NT2/D1 (cell line): ENCODE measurements at regions not wholly inside any gene's neighbourhood (a gene's known extent, or its start where the extent isn't known, plus 50 kb on each side); places are given as distances from the start of the nearest gene placed in this dataset.
A peak's percentile ranks its signal among the peaks of the same experiment; 100 is the strongest.

ENCODE experiments used
- DNase-seq: peaks from one replicate; pipeline ENCODE4 v3.0.0-alpha.2; 2011; ENCODE audit warnings: low read depth, low spot score
- H3K27me3 ChIP-seq: 2 replicates; pipeline ENCODE4 v1.6.0; 2011; ENCODE audit warnings: mild to moderate bottlenecking; ENCODE audit not compliant: insufficient read length, insufficient read depth
- H3K36me3 ChIP-seq: 2 replicates; pipeline ENCODE4 v1.6.1; 2011; ENCODE audit warnings: mild to moderate bottlenecking, low read length, mixed read lengths; ENCODE audit not compliant: insufficient read depth, insufficient read length
- H3K4me1 ChIP-seq: 2 replicates; pipeline ENCODE4 v1.5.1; 2011; ENCODE audit not compliant: insufficient read depth, insufficient read length
- H3K4me3 ChIP-seq: 2 replicates; pipeline ENCODE4 v1.5.1; 2011; ENCODE audit warnings: low read depth; ENCODE audit not compliant: insufficient read length
- H3K9ac ChIP-seq: 2 replicates; pipeline ENCODE4 v1.6.0; 2011; ENCODE audit warnings: low read depth; ENCODE audit not compliant: insufficient read length
- H3K9me3 ChIP-seq: 2 replicates; pipeline ENCODE4 v1.5.1; 2011; ENCODE audit warnings: mild to moderate bottlenecking, low read length; ENCODE audit not compliant: insufficient read depth
- SUZ12 ChIP-seq: IDR thresholded peaks from 2 replicates; pipeline ENCODE4 v1.6.1; 2011; ENCODE audit not compliant: insufficient read length, insufficient read depth; ENCODE audit errors: extremely low read depth
- YY1 ChIP-seq: IDR thresholded peaks from 2 replicates; pipeline ENCODE4 v1.6.1; 2011; ENCODE audit not compliant: insufficient read length, insufficient read depth
- ZNF274 ChIP-seq: IDR thresholded peaks from 2 replicates; pipeline ENCODE4 v1.6.1; 2011; ENCODE audit warnings: mild to moderate bottlenecking, low read depth, low read length

DNA sequence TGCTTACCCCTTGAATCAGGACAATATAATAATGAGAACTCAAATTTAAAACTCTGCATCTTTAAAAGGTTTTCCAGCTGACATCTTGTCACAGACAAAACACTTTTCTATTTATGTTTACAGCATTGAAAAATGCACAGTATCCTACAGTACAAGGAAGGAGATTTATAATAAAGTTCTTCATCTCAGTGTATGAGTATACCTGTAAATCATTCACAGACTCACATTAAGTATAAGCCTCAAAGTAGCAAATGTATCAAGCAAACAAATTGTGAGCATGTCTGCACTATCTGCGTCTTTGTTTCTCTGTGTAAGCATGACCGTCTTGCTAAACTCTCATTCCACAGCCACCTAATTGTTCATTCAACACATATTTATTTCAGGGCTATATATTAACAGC, 52.8 kb downstream of the PPP1R2C start:
- Histone ChIP-seq H3K27me3 (no peaks in the 10 kb centered on the region), H3K9me3 (no peaks in the 10 kb centered on the region), H3K9ac (no peak overlapping the region), H3K4me3 (no peak overlapping the region), H3K4me1 (no peaks in the 10 kb centered on the region), H3K36me3 (no peaks in the 10 kb centered on the region)
- no peak for TF ChIP-seq ZNF274
- no peak for TF ChIP-seq SUZ12
- no peak for TF ChIP-seq YY1
- no peak for DNase-seq

- Histone ChIP-seq H3K4me1 (no peaks in the 10 kb centered on the region), H3K4me3 (no peak overlapping the region), H3K36me3 (no peaks in the 10 kb centered on the region), H3K9me3 (no peaks in the 10 kb centered on the region), H3K9ac (no peak overlapping the region), H3K27me3 (no peaks in the 10 kb centered on the region)
- TF ChIP-seq ZNF274 (no peak), SUZ12 (no peak), YY1 (no peak)
- no peak for DNase-seq
Measured at GRCh38 chrX:42720209-42720608, 57.8 kb downstream of the PPP1R2C start.

GRCh38 chrX:42715701-42716262, 62.2 kb downstream of the PPP1R2C start:
- Histone ChIP-seq H3K4me3 (no peak overlapping the region), H3K9ac (no peak overlapping the region), H3K9me3 (no peaks in the 10 kb centered on the region), H3K4me1 (no peaks in the 10 kb centered on the region), H3K36me3 (no peaks in the 10 kb centered on the region), H3K27me3 (no peaks in the 10 kb centered on the region)
- no peak for TF ChIP-seq ZNF274
- TF ChIP-seq SUZ12: no peak
- TF ChIP-seq YY1: no peak
- DNase-seq: no peak

DNA sequence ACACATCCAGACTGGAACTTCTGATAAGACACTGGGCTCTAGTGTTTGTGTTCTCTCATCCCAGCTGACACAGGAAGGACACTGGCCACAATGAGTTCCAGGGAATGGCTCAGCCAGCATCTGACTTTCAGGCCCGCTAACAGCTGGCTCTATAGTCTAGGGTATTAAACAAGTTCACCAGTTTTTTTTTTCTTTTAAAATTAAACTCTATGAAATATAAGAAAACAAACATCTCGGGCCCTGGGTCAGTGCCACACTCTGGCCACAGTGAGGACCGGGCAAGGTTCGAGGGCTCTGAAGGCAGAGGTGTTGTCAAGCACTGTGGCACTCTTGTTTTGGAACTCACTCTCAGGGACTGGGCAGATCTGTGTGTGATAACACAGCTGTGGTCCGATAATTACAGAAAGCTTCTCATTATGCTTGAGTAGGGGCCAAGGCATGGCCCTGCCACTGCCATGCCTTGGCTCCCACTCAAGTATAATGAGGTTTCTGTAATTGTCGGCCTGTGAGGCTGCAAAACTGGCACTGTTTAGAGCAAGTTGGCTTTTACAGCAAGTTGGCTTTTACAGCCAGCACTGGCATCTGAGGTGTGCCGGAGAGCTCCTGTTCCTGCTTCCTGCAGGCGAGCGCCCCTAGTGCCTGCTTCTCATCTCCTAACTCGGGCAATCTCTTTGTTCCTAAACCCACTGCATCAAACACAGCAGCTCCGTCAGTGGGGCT, 62.8 kb downstream of the PPP1R2C start:
- no peaks in the 10 kb centered on the region for H3K27me3 ChIP-seq
- no peak overlapping the region for H3K4me3 ChIP-seq
- H3K9ac ChIP-seq: no peak overlapping the region
- no peaks in the 10 kb centered on the region for H3K9me3 ChIP-seq
- H3K36me3 ChIP-seq: no peaks in the 10 kb centered on the region
- DNase-seq: peak; percentile 44
- no peaks in the 10 kb centered on the region for H3K4me1 ChIP-seq
- TF ChIP-seq ZNF274 (no peak), YY1 (no peak), SUZ12 (no peak)

DNA sequence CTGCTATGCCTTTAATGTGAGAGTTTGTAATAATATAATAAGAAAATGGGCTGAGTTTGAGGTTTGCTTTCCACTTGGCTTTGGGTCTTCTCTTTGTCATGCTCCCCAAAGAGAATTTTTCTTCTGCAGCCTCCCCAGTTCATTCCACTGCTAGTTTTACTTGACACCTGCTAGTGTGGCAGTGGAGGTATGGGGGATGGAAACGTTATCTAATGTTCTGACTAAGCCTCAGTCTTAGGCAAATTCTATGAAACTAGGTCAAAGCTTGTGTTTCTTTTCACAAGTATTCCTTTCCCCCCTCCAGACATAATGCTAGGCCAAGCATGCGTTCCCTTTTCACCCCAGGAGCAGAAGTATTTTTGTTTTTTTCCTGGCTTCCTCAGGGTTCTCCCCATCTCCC, 67.5 kb downstream of the PPP1R2C start:
- Histone ChIP-seq H3K4me3 (no peak overlapping the region), H3K9me3 (no peaks in the 10 kb centered on the region), H3K27me3 (no peaks in the 10 kb centered on the region), H3K36me3 (no peaks in the 10 kb centered on the region), H3K9ac (no peak overlapping the region), H3K4me1 (no peaks in the 10 kb centered on the region)
- DNase-seq: no peak
- TF ChIP-seq YY1: no peak
- TF ChIP-seq ZNF274: no peak
- no peak for TF ChIP-seq SUZ12

GRCh38 chrX:42708222-42708621, 69.7 kb downstream of the PPP1R2C start:
- TF ChIP-seq SUZ12: no peak
- no peak for TF ChIP-seq YY1
- TF ChIP-seq ZNF274: no peak
- Histone ChIP-seq H3K9me3 (no peaks in the 10 kb centered on the region), H3K36me3 (no peaks in the 10 kb centered on the region), H3K4me3 (no peak overlapping the region), H3K9ac (no peak overlapping the region), H3K27me3 (no peaks in the 10 kb centered on the region), H3K4me1 (no peaks in the 10 kb centered on the region)
- DNase-seq: no peak

- H3K36me3 ChIP-seq: no peaks in the 10 kb centered on the region
Measured at GRCh38 chrX:42707742-42708141, 70.2 kb downstream of the PPP1R2C start.

GRCh38 chrX:42704454-42704853, 73.5 kb downstream of the PPP1R2C start:
- TF ChIP-seq ZNF274: no peak
- no peak for TF ChIP-seq SUZ12
- no peak for TF ChIP-seq YY1
- H3K4me3 ChIP-seq: no peak overlapping the region
- no peaks in the 10 kb centered on the region for H3K9me3 ChIP-seq
- no peak overlapping the region for H3K9ac ChIP-seq
- H3K4me1 ChIP-seq: no peaks in the 10 kb centered on the region
- no peaks in the 10 kb centered on the region for H3K27me3 ChIP-seq
- DNase-seq: no peak
- no peaks in the 10 kb centered on the region for H3K36me3 ChIP-seq

More at GRCh38 chrX:42707742-42708141, 70.2 kb downstream of the PPP1R2C start:
- H3K4me3 ChIP-seq: no peak overlapping the region
- no peak for DNase-seq
- H3K4me1 ChIP-seq: no peaks in the 10 kb centered on the region
- TF ChIP-seq YY1: no peak
- TF ChIP-seq SUZ12: no peak
- TF ChIP-seq ZNF274: no peak
- H3K9me3 ChIP-seq: no peaks in the 10 kb centered on the region
- H3K9ac ChIP-seq: no peak overlapping the region
- no peaks in the 10 kb centered on the region for H3K27me3 ChIP-seq
